Neural cell (in vitro differentiated cells): ENCODE measurements at regions not wholly inside any gene's neighbourhood (a gene's known extent, or its start where the extent isn't known, plus 50 kb on each side); places are given as distances from the start of the nearest gene placed in this dataset.

ENCODE experiments used
- EP300 ChIP-seq: fragments of 450-650 bp; conservative IDR thresholded peaks from 2 replicates; pipeline ENCODE4 v1.6.1; 2014; ENCODE audit warnings: antibody characterized with exemption, mild to moderate bottlenecking, moderate library complexity; ENCODE audit not compliant: poor library complexity, severe bottlenecking
- TAF1 ChIP-seq: IDR thresholded peaks from 2 replicates; pipeline ENCODE4 v1.6.1; 2012; ENCODE audit warnings: low read depth
- TF ChIP-seq, protein P1 (sequence below): fragments of 450-650 bp; IDR thresholded peaks from 2 replicates; pipeline ENCODE4 v1.5.1; 2014; ENCODE audit warnings: antibody characterized with exemption, mild to moderate bottlenecking, moderate library complexity; ENCODE audit not compliant: poor library complexity, severe bottlenecking

DNA sequence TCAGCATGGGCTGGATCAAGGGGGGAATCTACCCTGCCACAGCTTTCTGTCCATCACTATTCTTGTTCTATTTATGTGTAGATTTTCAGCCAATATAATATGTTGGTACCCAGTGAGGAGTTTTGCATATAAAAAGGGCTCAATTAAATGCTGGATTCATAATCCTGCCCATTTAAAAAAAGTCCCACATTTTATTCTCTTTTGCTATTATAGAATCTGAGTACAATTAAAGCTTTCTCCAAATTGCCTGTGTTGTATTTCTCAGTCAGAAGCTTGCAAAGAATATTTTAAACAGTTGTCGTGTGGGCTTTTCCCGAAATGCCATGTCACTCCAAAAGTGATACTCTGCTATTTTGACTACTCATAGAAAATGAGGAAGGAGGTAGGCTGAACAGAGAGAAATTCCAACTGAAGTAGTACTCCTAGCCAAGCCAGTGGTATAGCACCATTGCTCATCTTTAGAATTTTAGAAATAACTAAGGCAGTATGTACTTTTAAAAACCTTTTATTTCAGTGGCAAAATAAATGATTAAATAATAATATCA is 108.3 kb upstream of the HDAC9 start:
- TF ChIP-seq, protein P1, sequence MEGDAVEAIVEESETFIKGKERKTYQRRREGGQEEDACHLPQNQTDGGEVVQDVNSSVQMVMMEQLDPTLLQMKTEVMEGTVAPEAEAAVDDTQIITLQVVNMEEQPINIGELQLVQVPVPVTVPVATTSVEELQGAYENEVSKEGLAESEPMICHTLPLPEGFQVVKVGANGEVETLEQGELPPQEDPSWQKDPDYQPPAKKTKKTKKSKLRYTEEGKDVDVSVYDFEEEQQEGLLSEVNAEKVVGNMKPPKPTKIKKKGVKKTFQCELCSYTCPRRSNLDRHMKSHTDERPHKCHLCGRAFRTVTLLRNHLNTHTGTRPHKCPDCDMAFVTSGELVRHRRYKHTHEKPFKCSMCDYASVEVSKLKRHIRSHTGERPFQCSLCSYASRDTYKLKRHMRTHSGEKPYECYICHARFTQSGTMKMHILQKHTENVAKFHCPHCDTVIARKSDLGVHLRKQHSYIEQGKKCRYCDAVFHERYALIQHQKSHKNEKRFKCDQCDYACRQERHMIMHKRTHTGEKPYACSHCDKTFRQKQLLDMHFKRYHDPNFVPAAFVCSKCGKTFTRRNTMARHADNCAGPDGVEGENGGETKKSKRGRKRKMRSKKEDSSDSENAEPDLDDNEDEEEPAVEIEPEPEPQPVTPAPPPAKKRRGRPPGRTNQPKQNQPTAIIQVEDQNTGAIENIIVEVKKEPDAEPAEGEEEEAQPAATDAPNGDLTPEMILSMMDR = no peak
- no peak for TF ChIP-seq EP300
- TF ChIP-seq TAF1 = no peak
